ENCODE measurements at regions not wholly inside any gene's neighbourhood (a gene's known extent, or its start where the extent isn't known, plus 50 kb on each side); places are given as distances from the start of the nearest gene placed in this dataset.

- no peak overlapping the region for H3K4me3 ChIP-seq (ENCODE audit: low read depth, low read length, poor library complexity, severe bottlenecking)
- H3F3A ChIP-seq (ENCODE audit: insufficient read depth, low read length) = no peaks in the 10 kb centered on the region
- no peaks in the 10 kb centered on the region for H3K79me2 ChIP-seq (ENCODE audit: insufficient read depth, low read length)
- no peaks in the 10 kb centered on the region for H3K27me3 ChIP-seq (ENCODE audit: insufficient read depth, low read length)
- H3K27ac ChIP-seq (ENCODE audit: low read depth, low read length, poor library complexity, severe bottlenecking) = no peak overlapping the region
- H2AFZ ChIP-seq (ENCODE audit: low read length) = no peak overlapping the region
- no peak for TF ChIP-seq EZH2 (IDR thresholded peaks at IDR 0.05; ENCODE audit: borderline replicate concordance, low read length)
- TF ChIP-seq, protein P1, sequence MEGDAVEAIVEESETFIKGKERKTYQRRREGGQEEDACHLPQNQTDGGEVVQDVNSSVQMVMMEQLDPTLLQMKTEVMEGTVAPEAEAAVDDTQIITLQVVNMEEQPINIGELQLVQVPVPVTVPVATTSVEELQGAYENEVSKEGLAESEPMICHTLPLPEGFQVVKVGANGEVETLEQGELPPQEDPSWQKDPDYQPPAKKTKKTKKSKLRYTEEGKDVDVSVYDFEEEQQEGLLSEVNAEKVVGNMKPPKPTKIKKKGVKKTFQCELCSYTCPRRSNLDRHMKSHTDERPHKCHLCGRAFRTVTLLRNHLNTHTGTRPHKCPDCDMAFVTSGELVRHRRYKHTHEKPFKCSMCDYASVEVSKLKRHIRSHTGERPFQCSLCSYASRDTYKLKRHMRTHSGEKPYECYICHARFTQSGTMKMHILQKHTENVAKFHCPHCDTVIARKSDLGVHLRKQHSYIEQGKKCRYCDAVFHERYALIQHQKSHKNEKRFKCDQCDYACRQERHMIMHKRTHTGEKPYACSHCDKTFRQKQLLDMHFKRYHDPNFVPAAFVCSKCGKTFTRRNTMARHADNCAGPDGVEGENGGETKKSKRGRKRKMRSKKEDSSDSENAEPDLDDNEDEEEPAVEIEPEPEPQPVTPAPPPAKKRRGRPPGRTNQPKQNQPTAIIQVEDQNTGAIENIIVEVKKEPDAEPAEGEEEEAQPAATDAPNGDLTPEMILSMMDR (IDR thresholded peaks at IDR 0.05; ENCODE audit: low read length) = no peak
- H4K20me1 ChIP-seq (ENCODE audit: insufficient read depth, low read length) = no peaks in the 10 kb centered on the region
- H3K9me3 ChIP-seq (ENCODE audit: low read length) = no peaks in the 10 kb centered on the region
- no peak overlapping the region for H3K9ac ChIP-seq (ENCODE audit: low read length)
- no peaks in the 10 kb centered on the region for H3K4me1 ChIP-seq (ENCODE audit: insufficient read depth, low read length, severe bottlenecking)
- H3K36me3 ChIP-seq (ENCODE audit: insufficient read depth, low read length) = no peaks in the 10 kb centered on the region
- no peaks in the 10 kb centered on the region for H3K9me2 ChIP-seq (ENCODE audit: low read depth, low read length)
- no peak overlapping the region for H3K4me2 ChIP-seq (ENCODE audit: low read length)
Observed at GRCh38 chr11:115893461-115894099, 389.4 kb upstream of the CADM1 start.

- H4K20me1 ChIP-seq (ENCODE audit: insufficient read depth, low read length) = no peaks in the 10 kb centered on the region
- H3K79me2 ChIP-seq (ENCODE audit: insufficient read depth, low read length) = no peaks in the 10 kb centered on the region
- H3K27me3 ChIP-seq (ENCODE audit: insufficient read depth, low read length) = no peaks in the 10 kb centered on the region
- no peaks in the 10 kb centered on the region for H3K4me1 ChIP-seq (ENCODE audit: insufficient read depth, low read length, severe bottlenecking)
- no peak overlapping the region for H3K4me3 ChIP-seq (ENCODE audit: low read depth, low read length, poor library complexity, severe bottlenecking)
- H3K4me2 ChIP-seq (ENCODE audit: low read length) = no peak overlapping the region
- H3K9me2 ChIP-seq (ENCODE audit: low read depth, low read length) = no peaks in the 10 kb centered on the region
- no peak overlapping the region for H2AFZ ChIP-seq (ENCODE audit: low read length)
- H3F3A ChIP-seq (ENCODE audit: insufficient read depth, low read length) = no peaks in the 10 kb centered on the region
- no peak overlapping the region for H3K9ac ChIP-seq (ENCODE audit: low read length)
- no peaks in the 10 kb centered on the region for H3K36me3 ChIP-seq (ENCODE audit: insufficient read depth, low read length)
- no peak overlapping the region for H3K27ac ChIP-seq (ENCODE audit: low read depth, low read length, poor library complexity, severe bottlenecking)
- TF ChIP-seq, protein P1 (IDR thresholded peaks at IDR 0.05; ENCODE audit: low read length) = no peak
- TF ChIP-seq EZH2 (IDR thresholded peaks at IDR 0.05; ENCODE audit: borderline replicate concordance, low read length) = no peak
- H3K9me3 ChIP-seq (ENCODE audit: low read length) = no peaks in the 10 kb centered on the region
Observed at GRCh38 chr11:115892016-115892415, 387.8 kb upstream of the CADM1 start.

DNA sequence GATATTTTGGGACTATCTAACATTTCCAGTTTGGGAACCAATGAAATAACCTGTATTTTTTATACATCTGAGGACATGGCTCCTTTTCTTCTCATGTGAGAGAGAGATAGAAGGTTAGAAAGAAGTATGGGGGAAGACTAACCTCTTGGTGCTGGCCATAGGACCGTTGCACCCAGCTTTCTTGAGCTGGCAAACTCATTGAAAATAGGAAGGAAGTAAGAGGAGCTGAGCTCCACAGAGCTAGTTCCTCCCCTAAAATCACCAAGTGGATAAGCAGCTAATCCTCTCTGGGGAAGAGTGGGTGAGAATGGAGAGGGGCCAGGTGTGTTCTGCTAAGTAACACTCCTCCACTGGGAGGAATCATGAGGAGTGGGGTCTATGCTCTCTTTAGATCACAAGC lies 387.4 kb upstream of the CADM1 start:
- Histone ChIP-seq H3K36me3 (ENCODE audit: insufficient read depth, low read length) (no peaks in the 10 kb centered on the region), H3K4me2 (ENCODE audit: low read length) (no peak overlapping the region), H3F3A (ENCODE audit: insufficient read depth, low read length) (no peaks in the 10 kb centered on the region), H3K79me2 (ENCODE audit: insufficient read depth, low read length) (no peaks in the 10 kb centered on the region), H4K20me1 (ENCODE audit: insufficient read depth, low read length) (no peaks in the 10 kb centered on the region), H3K27me3 (ENCODE audit: insufficient read depth, low read length) (no peaks in the 10 kb centered on the region), H3K9me3 (ENCODE audit: low read length) (no peaks in the 10 kb centered on the region), H3K4me1 (ENCODE audit: insufficient read depth, low read length, severe bottlenecking) (no peaks in the 10 kb centered on the region), H2AFZ (ENCODE audit: low read length) (no peak overlapping the region), H3K9ac (ENCODE audit: low read length) (no peak overlapping the region), H3K27ac (ENCODE audit: low read depth, low read length, poor library complexity, severe bottlenecking) (no peak overlapping the region), H3K4me3 (ENCODE audit: low read depth, low read length, poor library complexity, severe bottlenecking) (no peak overlapping the region), H3K9me2 (ENCODE audit: low read depth, low read length) (no peaks in the 10 kb centered on the region)
- no peak for TF ChIP-seq EZH2 (IDR thresholded peaks at IDR 0.05; ENCODE audit: borderline replicate concordance, low read length)
- TF ChIP-seq, protein P1 (IDR thresholded peaks at IDR 0.05; ENCODE audit: low read length) = no peak

Data from OCI-LY1 (cell line).